ENCODE measurements at regions not wholly inside any gene's neighbourhood (a gene's known extent, or its start where the extent isn't known, plus 50 kb on each side); places are given as distances from the start of the nearest gene placed in this dataset.
A peak's percentile ranks its signal among the peaks of the same experiment; 100 is the strongest.

- DNase-seq (ENCODE audit: low read depth), result no peak
Measured at GRCh38 chr13:108525827-108526226, 103.6 kb upstream of the MYO16 start.

- no peak for DNase-seq (ENCODE audit: low read depth)
Measured at GRCh38 chr13:108526286-108526685, 103.1 kb upstream of the MYO16 start.

- no peak for DNase-seq (ENCODE audit: low read depth)
Measured at GRCh38 chr13:108527844-108528243, 101.6 kb upstream of the MYO16 start.

GRCh38 chr13:108528303-108528702 is 101.1 kb upstream of the MYO16 start:
- no peak for DNase-seq (ENCODE audit: low read depth)

GRCh38 chr13:108533842-108534241 is 95.6 kb upstream of the MYO16 start:
- no peak for DNase-seq (ENCODE audit: low read depth)

- DNase-seq (ENCODE audit: low read depth), result no peak
Measured at GRCh38 chr13:108534728-108535127, 94.7 kb upstream of the MYO16 start.

- DNase-seq (ENCODE audit: low read depth), result no peak
Measured at GRCh38 chr13:108549934-108550333, 79.5 kb upstream of the MYO16 start.

GRCh38 chr13:108551674-108552073 is 77.7 kb upstream of the MYO16 start:
- DNase-seq (ENCODE audit: low read depth), result peak; percentile 15

GRCh38 chr13:108558489-108558888 is 70.9 kb upstream of the MYO16 start:
- DNase-seq (ENCODE audit: low read depth), result no peak

- DNase-seq (ENCODE audit: low read depth), result no peak
Measured at GRCh38 chr13:108560093-108560492, 69.3 kb upstream of the MYO16 start.

GRCh38 chr13:108561149-108561548 is 68.3 kb upstream of the MYO16 start:
- no peak for DNase-seq (ENCODE audit: low read depth)

- no peak for DNase-seq (ENCODE audit: low read depth)
Measured at GRCh38 chr13:108566413-108567170, 62.8 kb upstream of the MYO16 start.

GRCh38 chr13:108572782-108573211 is 56.6 kb upstream of the MYO16 start:
- peak; percentile 32 for DNase-seq (ENCODE audit: low read depth)

- no peak for DNase-seq (ENCODE audit: low read depth)
Measured at GRCh38 chr13:108573455-108573854, 56.0 kb upstream of the MYO16 start.

GRCh38 chr13:108574856-108575255 is 54.6 kb upstream of the MYO16 start:
- no peak for DNase-seq (ENCODE audit: low read depth)

- no peak for DNase-seq (ENCODE audit: low read depth)
Measured at GRCh38 chr13:108575430-108575829, 54.0 kb upstream of the MYO16 start.

Data from HT1080 (cell line).